ENCODE measurements at regions not wholly inside any gene's neighbourhood (a gene's known extent, or its start where the extent isn't known, plus 50 kb on each side); places are given as distances from the start of the nearest gene placed in this dataset.

- DNase-seq (ENCODE audit: extremely low read depth in 1 of 11, low read depth in 9 of 11, low spot score in 4 of 11): no peak
These were observed 160.8 kb upstream of the PAPPA start for GRCh38 chr9:115992834-115993233.

GRCh38 chr9:115997923-115998322 lies 155.7 kb upstream of the PAPPA start:
- peak in 3 of 11 donors; percentile 4 to 8 (median 5) for DNase-seq (ENCODE audit: extremely low read depth in 1 of 11, low read depth in 9 of 11, low spot score in 4 of 11)

- no peak for DNase-seq (ENCODE audit: extremely low read depth in 1 of 11, low read depth in 9 of 11, low spot score in 4 of 11)
These were observed 154.9 kb upstream of the PAPPA start for GRCh38 chr9:115998666-115999065.

- no peak for DNase-seq (ENCODE audit: extremely low read depth in 1 of 11, low read depth in 9 of 11, low spot score in 4 of 11)
These were observed 154.1 kb upstream of the PAPPA start for GRCh38 chr9:115999498-115999897.

- no peak for DNase-seq (ENCODE audit: extremely low read depth in 1 of 11, low read depth in 9 of 11, low spot score in 4 of 11)
These were observed 152.8 kb upstream of the PAPPA start for GRCh38 chr9:116000748-116001329.

GRCh38 chr9:116002181-116002580 lies 151.4 kb upstream of the PAPPA start:
- no peak for DNase-seq (ENCODE audit: extremely low read depth in 1 of 11, low read depth in 9 of 11, low spot score in 4 of 11)

- no peak for DNase-seq (ENCODE audit: extremely low read depth in 1 of 11, low read depth in 9 of 11, low spot score in 4 of 11)
These were observed 151.0 kb upstream of the PAPPA start for GRCh38 chr9:116002624-116003023.

GRCh38 chr9:116003397-116003796 lies 150.2 kb upstream of the PAPPA start:
- no peak for DNase-seq (ENCODE audit: extremely low read depth in 1 of 11, low read depth in 9 of 11, low spot score in 4 of 11)

- DNase-seq (ENCODE audit: extremely low read depth in 1 of 11, low read depth in 9 of 11, low spot score in 4 of 11): no peak
These were observed 148.4 kb upstream of the PAPPA start for GRCh38 chr9:116005205-116005604.

GRCh38 chr9:116007824-116008223 lies 145.8 kb upstream of the PAPPA start:
- DNase-seq (ENCODE audit: extremely low read depth in 1 of 11, low read depth in 9 of 11, low spot score in 4 of 11): no peak

- DNase-seq (ENCODE audit: extremely low read depth in 1 of 11, low read depth in 9 of 11, low spot score in 4 of 11): no peak
These were observed 145.3 kb upstream of the PAPPA start for GRCh38 chr9:116008278-116008677.

GRCh38 chr9:116009420-116009819 lies 144.2 kb upstream of the PAPPA start:
- DNase-seq (ENCODE audit: extremely low read depth in 1 of 11, low read depth in 9 of 11, low spot score in 4 of 11): no peak

GRCh38 chr9:116015855-116016254 lies 137.7 kb upstream of the PAPPA start:
- no peak for DNase-seq (ENCODE audit: extremely low read depth in 1 of 11, low read depth in 9 of 11, low spot score in 4 of 11)

GRCh38 chr9:116020146-116020545 lies 133.4 kb upstream of the PAPPA start:
- no peak for DNase-seq (ENCODE audit: extremely low read depth in 1 of 11, low read depth in 9 of 11, low spot score in 4 of 11)

- DNase-seq (ENCODE audit: extremely low read depth in 1 of 11, low read depth in 9 of 11, low spot score in 4 of 11): no peak
These were observed 132.8 kb upstream of the PAPPA start for GRCh38 chr9:116020801-116021200.

- no peak for DNase-seq (ENCODE audit: extremely low read depth in 1 of 11, low read depth in 9 of 11, low spot score in 4 of 11)
These were observed 126.5 kb upstream of the PAPPA start for GRCh38 chr9:116027096-116027495.

- DNase-seq (ENCODE audit: extremely low read depth in 1 of 11, low read depth in 9 of 11, low spot score in 4 of 11): no peak
These were observed 126.1 kb upstream of the PAPPA start for GRCh38 chr9:116027511-116027910.

GRCh38 chr9:116027951-116028350 lies 125.6 kb upstream of the PAPPA start:
- DNase-seq (ENCODE audit: extremely low read depth in 1 of 11, low read depth in 9 of 11, low spot score in 4 of 11): no peak

- no peak for DNase-seq (ENCODE audit: extremely low read depth in 1 of 11, low read depth in 9 of 11, low spot score in 4 of 11)
These were observed 123.1 kb upstream of the PAPPA start for GRCh38 chr9:116030517-116030916.

- DNase-seq (ENCODE audit: extremely low read depth in 1 of 11, low read depth in 9 of 11, low spot score in 4 of 11): peak in 6 of 11 donors; percentile 1 to 25 (median 6)
These were observed 120.7 kb upstream of the PAPPA start for GRCh38 chr9:116032683-116033440.

- DNase-seq (ENCODE audit: extremely low read depth in 1 of 11, low read depth in 9 of 11, low spot score in 4 of 11): no peak
These were observed 114.3 kb upstream of the PAPPA start for GRCh38 chr9:116039312-116039711.
